Astrocyte (in vitro differentiated cells and primary cell): ENCODE measurements at regions not wholly inside any gene's neighbourhood (a gene's known extent, or its start where the extent isn't known, plus 50 kb on each side); places are given as distances from the start of the nearest gene placed in this dataset.

ENCODE experiments used
- EZH2 ChIP-seq: IDR thresholded peaks from 2 replicates; pipeline ENCODE4 v1.6.1; 2012; ENCODE audit warnings: mild to moderate bottlenecking, low read length, inconsistent platforms; ENCODE audit not compliant: insufficient read depth
- TF ChIP-seq, protein P1 (sequence below): IDR thresholded peaks from 2 replicates; pipeline ENCODE4 v1.5.1; 2011; ENCODE audit warnings: low read depth, mild to moderate bottlenecking, inconsistent platforms, low read length, moderate library complexity; ENCODE audit not compliant: insufficient read depth

DNA sequence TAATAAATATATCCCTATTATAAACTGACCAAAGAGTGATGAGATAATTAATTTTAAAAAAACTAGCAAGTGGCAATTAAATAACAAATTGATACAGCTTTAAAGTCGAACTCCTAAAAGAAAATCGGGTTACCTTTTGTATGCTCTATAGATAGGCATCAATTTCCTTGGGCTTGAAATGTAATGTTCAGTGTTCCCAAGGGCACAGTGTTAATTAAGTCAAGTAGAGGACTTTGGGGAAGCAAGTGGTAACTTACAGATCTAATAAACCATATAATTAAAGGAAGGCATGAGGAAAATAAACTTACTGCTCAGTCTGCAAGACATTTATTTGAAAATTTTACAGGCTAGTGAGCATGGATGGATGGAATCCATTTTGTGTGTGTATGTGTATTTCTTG is 220.9 kb downstream of the FSCB start:
- TF ChIP-seq, protein P1, sequence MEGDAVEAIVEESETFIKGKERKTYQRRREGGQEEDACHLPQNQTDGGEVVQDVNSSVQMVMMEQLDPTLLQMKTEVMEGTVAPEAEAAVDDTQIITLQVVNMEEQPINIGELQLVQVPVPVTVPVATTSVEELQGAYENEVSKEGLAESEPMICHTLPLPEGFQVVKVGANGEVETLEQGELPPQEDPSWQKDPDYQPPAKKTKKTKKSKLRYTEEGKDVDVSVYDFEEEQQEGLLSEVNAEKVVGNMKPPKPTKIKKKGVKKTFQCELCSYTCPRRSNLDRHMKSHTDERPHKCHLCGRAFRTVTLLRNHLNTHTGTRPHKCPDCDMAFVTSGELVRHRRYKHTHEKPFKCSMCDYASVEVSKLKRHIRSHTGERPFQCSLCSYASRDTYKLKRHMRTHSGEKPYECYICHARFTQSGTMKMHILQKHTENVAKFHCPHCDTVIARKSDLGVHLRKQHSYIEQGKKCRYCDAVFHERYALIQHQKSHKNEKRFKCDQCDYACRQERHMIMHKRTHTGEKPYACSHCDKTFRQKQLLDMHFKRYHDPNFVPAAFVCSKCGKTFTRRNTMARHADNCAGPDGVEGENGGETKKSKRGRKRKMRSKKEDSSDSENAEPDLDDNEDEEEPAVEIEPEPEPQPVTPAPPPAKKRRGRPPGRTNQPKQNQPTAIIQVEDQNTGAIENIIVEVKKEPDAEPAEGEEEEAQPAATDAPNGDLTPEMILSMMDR: no peak
- TF ChIP-seq EZH2: no peak
